ENCODE measurements at regions not wholly inside any gene's neighbourhood (a gene's known extent, or its start where the extent isn't known, plus 50 kb on each side); places are given as distances from the start of the nearest gene placed in this dataset.

- TF ChIP-seq CTCF (conservative IDR thresholded peaks at IDR 0.05 in 1 of 2, IDR thresholded peaks at IDR 0.05 in 1 of 2; ENCODE audit: extremely low read depth in 1 of 2, insufficient read depth in 1 of 2, low read depth in 1 of 2, low read length in 2 of 2) = no peak
- no peak for TF ChIP-seq EZH2 (IDR thresholded peaks at IDR 0.05; ENCODE audit: borderline replicate concordance, low read length)
Measured at GRCh38 chr21:28396421-28396820, 596.3 kb downstream of the LTN1 start.
